ENCODE measurements at regions not wholly inside any gene's neighbourhood (a gene's known extent, or its start where the extent isn't known, plus 50 kb on each side); places are given as distances from the start of the nearest gene placed in this dataset.
"Not testable (repeated sequence)": the region's sequence is repeated elsewhere in the genome, so short reads cannot be mapped to it uniquely, and the experiment has no call there.

GRCh38 chr10:78342827-78343653, 309.4 kb downstream of the RPS24 start:
- TF ChIP-seq ZNF274 (IDR thresholded peaks at IDR 0.05; ENCODE audit: low read depth, low read length) = no peak
- H3K4me3 ChIP-seq (ENCODE audit: low read length) = no peak overlapping the region

GRCh38 chr10:78344257-78344656, 310.6 kb downstream of the RPS24 start:
- H3K4me3 ChIP-seq (ENCODE audit: low read length) = not testable (repeated sequence)

- H3K4me3 ChIP-seq (ENCODE audit: low read length) = not testable (repeated sequence)
Measured at GRCh38 chr10:78345515-78345914, 311.9 kb downstream of the RPS24 start.

GRCh38 chr10:78346721-78347120, 313.1 kb downstream of the RPS24 start:
- no peak for TF ChIP-seq ZNF274 (IDR thresholded peaks at IDR 0.05; ENCODE audit: low read depth, low read length)
- no peak overlapping the region for H3K4me3 ChIP-seq (ENCODE audit: low read length)

- TF ChIP-seq ZNF274 (IDR thresholded peaks at IDR 0.05; ENCODE audit: low read depth, low read length) = no peak
- H3K4me3 ChIP-seq (ENCODE audit: low read length) = no peak overlapping the region
Measured at GRCh38 chr10:78348411-78349164, 314.9 kb downstream of the RPS24 start.

GRCh38 chr10:78349165-78349516, 315.5 kb downstream of the RPS24 start:
- TF ChIP-seq ZNF274 (IDR thresholded peaks at IDR 0.05; ENCODE audit: low read depth, low read length) = no peak

GRCh38 chr10:78349911-78350663, 316.4 kb downstream of the RPS24 start:
- no peak for TF ChIP-seq ZNF274 (IDR thresholded peaks at IDR 0.05; ENCODE audit: low read depth, low read length)
- H3K4me3 ChIP-seq (ENCODE audit: low read length) = no peak overlapping the region

More at GRCh38 chr10:78349165-78349516, 315.5 kb downstream of the RPS24 start:
- H3K4me3 ChIP-seq (ENCODE audit: low read length) = no peak overlapping the region

GRCh38 chr10:78351283-78351682, 317.6 kb downstream of the RPS24 start:
- TF ChIP-seq ZNF274 (IDR thresholded peaks at IDR 0.05; ENCODE audit: low read depth, low read length) = no peak
- H3K4me3 ChIP-seq (ENCODE audit: low read length) = no peak overlapping the region

GRCh38 chr10:78351809-78352208, 318.1 kb downstream of the RPS24 start:
- TF ChIP-seq ZNF274 (IDR thresholded peaks at IDR 0.05; ENCODE audit: low read depth, low read length) = no peak
- no peak overlapping the region for H3K4me3 ChIP-seq (ENCODE audit: low read length)

GRCh38 chr10:78353636-78354035, 320.0 kb downstream of the RPS24 start:
- no peak overlapping the region for H3K4me3 ChIP-seq (ENCODE audit: low read length)
- TF ChIP-seq ZNF274 (IDR thresholded peaks at IDR 0.05; ENCODE audit: low read depth, low read length) = no peak

GRCh38 chr10:78354101-78354500, 320.4 kb downstream of the RPS24 start:
- no peak overlapping the region for H3K4me3 ChIP-seq (ENCODE audit: low read length)
- no peak for TF ChIP-seq ZNF274 (IDR thresholded peaks at IDR 0.05; ENCODE audit: low read depth, low read length)

GRCh38 chr10:78356291-78356900, 322.7 kb downstream of the RPS24 start:
- H3K4me3 ChIP-seq (ENCODE audit: low read length) = no peak overlapping the region
- no peak for TF ChIP-seq ZNF274 (IDR thresholded peaks at IDR 0.05; ENCODE audit: low read depth, low read length)

GRCh38 chr10:78357141-78358063, 323.7 kb downstream of the RPS24 start:
- no peak overlapping the region for H3K4me3 ChIP-seq (ENCODE audit: low read length)
- no peak for TF ChIP-seq ZNF274 (IDR thresholded peaks at IDR 0.05; ENCODE audit: low read depth, low read length)

All from GM08714 (cell line).